ENCODE measurements at regions not wholly inside any gene's neighbourhood (a gene's known extent, or its start where the extent isn't known, plus 50 kb on each side); places are given as distances from the start of the nearest gene placed in this dataset.

DNA sequence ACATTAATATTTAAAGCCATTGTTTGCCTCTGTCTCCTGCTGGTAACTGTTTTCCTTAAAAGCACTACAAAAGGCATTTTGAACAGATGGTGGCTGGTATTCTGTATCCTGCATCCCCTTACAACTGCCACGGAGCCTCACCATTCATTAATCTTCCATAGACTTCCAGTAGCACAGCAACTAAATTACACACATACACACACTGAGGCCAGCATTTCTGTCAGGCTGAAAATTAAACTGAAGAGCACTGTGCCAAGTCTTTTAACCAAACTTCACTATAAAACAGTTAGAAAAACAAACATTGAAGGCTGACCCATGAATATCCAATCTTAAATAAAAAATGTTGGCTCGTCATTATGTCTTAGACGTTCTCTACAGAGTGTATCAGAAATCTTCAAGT lies 697.8 kb downstream of the DACH1 start:
- TF ChIP-seq, protein P1, sequence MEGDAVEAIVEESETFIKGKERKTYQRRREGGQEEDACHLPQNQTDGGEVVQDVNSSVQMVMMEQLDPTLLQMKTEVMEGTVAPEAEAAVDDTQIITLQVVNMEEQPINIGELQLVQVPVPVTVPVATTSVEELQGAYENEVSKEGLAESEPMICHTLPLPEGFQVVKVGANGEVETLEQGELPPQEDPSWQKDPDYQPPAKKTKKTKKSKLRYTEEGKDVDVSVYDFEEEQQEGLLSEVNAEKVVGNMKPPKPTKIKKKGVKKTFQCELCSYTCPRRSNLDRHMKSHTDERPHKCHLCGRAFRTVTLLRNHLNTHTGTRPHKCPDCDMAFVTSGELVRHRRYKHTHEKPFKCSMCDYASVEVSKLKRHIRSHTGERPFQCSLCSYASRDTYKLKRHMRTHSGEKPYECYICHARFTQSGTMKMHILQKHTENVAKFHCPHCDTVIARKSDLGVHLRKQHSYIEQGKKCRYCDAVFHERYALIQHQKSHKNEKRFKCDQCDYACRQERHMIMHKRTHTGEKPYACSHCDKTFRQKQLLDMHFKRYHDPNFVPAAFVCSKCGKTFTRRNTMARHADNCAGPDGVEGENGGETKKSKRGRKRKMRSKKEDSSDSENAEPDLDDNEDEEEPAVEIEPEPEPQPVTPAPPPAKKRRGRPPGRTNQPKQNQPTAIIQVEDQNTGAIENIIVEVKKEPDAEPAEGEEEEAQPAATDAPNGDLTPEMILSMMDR (IDR thresholded peaks at IDR 0.05) = no peak
- no peak for TF ChIP-seq POLR2A (IDR thresholded peaks at IDR 0.05)
